PC-9 (cell line): ENCODE measurements at regions not wholly inside any gene's neighbourhood (a gene's known extent, or its start where the extent isn't known, plus 50 kb on each side); places are given as distances from the start of the nearest gene placed in this dataset.

Source experiments
- BruUV-seq: library from RNA; stranded (reverse); fragments of 400-500 nt; replicated peaks from 2 replicates; lab custom pipeline; 2021; lab: Mats Ljungman, UMichigan
- CTCF ChIA-PET: fragments of 300-600 bp; sonication (Branson Sonifier 250); formaldehyde crosslinking; loops from one replicate; lab custom pipeline; 2022; ENCODE audit warnings: antibody characterized with exemption; lab: Charles Lee
- POLR2A ChIA-PET: fragments of 300-600 bp; sonication (Branson Sonifier 250); formaldehyde crosslinking; loops from one replicate; lab custom pipeline; 2022; ENCODE audit warnings: antibody characterized with exemption; ENCODE audit not compliant: unreplicated experiment; lab: Charles Lee
- DNase-seq, 2 experiments: peaks; one replicate each; pipeline versions ENCODE4 v3.0.0 to v3.0.0-alpha.2; 2015 to 2022; ENCODE audit warnings: mixed read lengths in 1 of 2
- H2AFZ ChIP-seq: fragments of 200-600 bp; sonication (generic); 2 replicates; pipeline ENCODE4 v1.8.1; 2017; ENCODE audit warnings: antibody characterized with exemption
- H3F3A ChIP-seq: fragments of 200-600 bp; sonication (generic); 2 replicates; pipeline ENCODE4 v1.8.1; 2017; ENCODE audit warnings: antibody characterized with exemption, mild to moderate bottlenecking, low read depth; ENCODE audit not compliant: insufficient read depth
- H3K27ac ChIP-seq: fragments of 200-600 bp; sonication (generic); 2 replicates; pipeline ENCODE4 v1.6.1; 2016; ENCODE audit warnings: mixed run types
- H3K27me3 ChIP-seq: fragments of 200-600 bp; sonication (generic); 2 replicates; pipeline ENCODE4 v1.6.1; 2016; ENCODE audit warnings: low read depth, mixed run types; ENCODE audit not compliant: insufficient read depth
- H3K36me3 ChIP-seq: fragments of 200-600 bp; sonication (generic); 2 replicates; pipeline ENCODE4 v1.6.1; 2016; ENCODE audit warnings: low read depth, mixed run types
- H3K4me1 ChIP-seq: fragments of 200-600 bp; sonication (generic); replicated peaks from 2 replicates; pipeline ENCODE4 v1.6.1; 2016; ENCODE audit warnings: mixed run types; ENCODE audit not compliant: insufficient read depth
- H3K4me2 ChIP-seq: fragments of 200-600 bp; sonication (generic); 2 replicates; pipeline ENCODE4 v1.6.1; 2017; ENCODE audit warnings: mixed run types
- H3K4me3 ChIP-seq: fragments of 200-600 bp; sonication (generic); 2 replicates; pipeline ENCODE4 v1.6.1; 2016; ENCODE audit warnings: mixed run types
- H3K79me2 ChIP-seq: fragments of 200-600 bp; sonication (generic); 2 replicates; pipeline ENCODE4 v1.6.1; 2017; ENCODE audit warnings: low read depth, mixed run types
- H3K9me2 ChIP-seq: fragments of 200-600 bp; sonication (generic); 2 replicates; pipeline ENCODE4 v1.8.1; 2017; ENCODE audit warnings: mild to moderate bottlenecking; ENCODE audit not compliant: insufficient read depth
- H3K9me3 ChIP-seq: fragments of 200-600 bp; sonication (generic); 2 replicates; pipeline ENCODE4 v1.8.1; 2016; ENCODE audit warnings: low read depth; ENCODE audit not compliant: insufficient read depth
- H4K20me1 ChIP-seq: fragments of 200-600 bp; sonication (generic); 2 replicates; pipeline ENCODE4 v1.8.1; 2017; ENCODE audit not compliant: insufficient read depth
- EZH2 ChIP-seq: fragments of 200-600 bp; sonication (generic); IDR thresholded peaks from 2 replicates; pipeline ENCODE4 v1.8.0; 2017; ENCODE audit warnings: antibody characterized with exemption, low read depth
- intact Hi-C: fragments of 100-400 bp; cut with micrococcal nuclease; formaldehyde crosslinking; loops from one replicate; pipeline ENCODE4 v1.10.0; 2022; ENCODE audit not compliant: unreplicated experiment
- TF ChIP-seq, protein P1 (sequence below): fragments of 200-600 bp; sonication (generic); conservative IDR thresholded peaks from 2 replicates; pipeline ENCODE4 v1.6.1; 2017; ENCODE audit warnings: mixed run types, antibody characterized with exemption, mild to moderate bottlenecking, moderate library complexity

DNA sequence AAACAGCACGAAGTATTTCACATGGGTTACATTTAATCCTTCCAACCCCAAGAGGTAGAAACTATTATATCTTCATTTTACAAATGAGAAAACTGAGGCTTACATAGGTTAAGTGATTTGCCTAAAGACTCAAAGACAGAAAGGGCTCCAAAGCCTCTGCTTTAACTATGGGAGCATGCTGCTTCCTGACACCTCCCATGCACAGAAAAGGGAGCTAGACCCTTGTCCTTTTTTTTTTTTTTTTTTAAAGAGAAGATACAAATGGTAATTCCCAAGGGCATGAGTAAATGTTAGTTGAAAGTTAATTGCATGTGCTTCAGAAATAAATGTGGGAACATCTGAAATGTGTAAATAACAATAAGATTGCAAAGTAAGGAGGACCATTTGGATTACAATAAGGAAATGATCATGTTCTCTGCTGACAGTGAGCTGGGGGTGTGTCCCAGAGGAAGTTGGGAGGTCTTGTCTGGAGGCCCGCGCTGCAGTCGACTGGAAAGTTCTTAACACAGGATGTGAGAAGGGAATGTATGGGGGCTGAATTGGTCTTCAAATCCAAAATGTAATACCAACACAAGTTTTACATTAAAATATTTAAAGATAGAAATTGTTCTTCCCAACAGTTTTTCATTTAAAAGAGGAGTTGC, 500.3 kb downstream of the KLF12 start:
- ChIA-PET POLR2A (no interaction called here), CTCF (no interaction called here)
- no peaks in the 10 kb centered on the region for H3F3A ChIP-seq
- H3K4me2 ChIP-seq: no peak overlapping the region
- no peak overlapping the region for H3K4me3 ChIP-seq
- H4K20me1 ChIP-seq: no peaks in the 10 kb centered on the region
- no peaks in the 10 kb centered on the region for H3K9me3 ChIP-seq
- no peaks in the 10 kb centered on the region for H3K4me1 ChIP-seq
- no peaks in the 10 kb centered on the region for H3K27me3 ChIP-seq
- H3K79me2 ChIP-seq: no peaks in the 10 kb centered on the region
- TF ChIP-seq, protein P1, sequence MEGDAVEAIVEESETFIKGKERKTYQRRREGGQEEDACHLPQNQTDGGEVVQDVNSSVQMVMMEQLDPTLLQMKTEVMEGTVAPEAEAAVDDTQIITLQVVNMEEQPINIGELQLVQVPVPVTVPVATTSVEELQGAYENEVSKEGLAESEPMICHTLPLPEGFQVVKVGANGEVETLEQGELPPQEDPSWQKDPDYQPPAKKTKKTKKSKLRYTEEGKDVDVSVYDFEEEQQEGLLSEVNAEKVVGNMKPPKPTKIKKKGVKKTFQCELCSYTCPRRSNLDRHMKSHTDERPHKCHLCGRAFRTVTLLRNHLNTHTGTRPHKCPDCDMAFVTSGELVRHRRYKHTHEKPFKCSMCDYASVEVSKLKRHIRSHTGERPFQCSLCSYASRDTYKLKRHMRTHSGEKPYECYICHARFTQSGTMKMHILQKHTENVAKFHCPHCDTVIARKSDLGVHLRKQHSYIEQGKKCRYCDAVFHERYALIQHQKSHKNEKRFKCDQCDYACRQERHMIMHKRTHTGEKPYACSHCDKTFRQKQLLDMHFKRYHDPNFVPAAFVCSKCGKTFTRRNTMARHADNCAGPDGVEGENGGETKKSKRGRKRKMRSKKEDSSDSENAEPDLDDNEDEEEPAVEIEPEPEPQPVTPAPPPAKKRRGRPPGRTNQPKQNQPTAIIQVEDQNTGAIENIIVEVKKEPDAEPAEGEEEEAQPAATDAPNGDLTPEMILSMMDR: no peak
- no peak for TF ChIP-seq EZH2
- H3K27ac ChIP-seq: no peak overlapping the region
- intact Hi-C loops: no loop called here
- no peak overlapping the region for H2AFZ ChIP-seq
- no peak for DNase-seq
- H3K9me2 ChIP-seq: no peaks in the 10 kb centered on the region
- BruUV-seq: no TSS peak
- no peaks in the 10 kb centered on the region for H3K36me3 ChIP-seq

DNA sequence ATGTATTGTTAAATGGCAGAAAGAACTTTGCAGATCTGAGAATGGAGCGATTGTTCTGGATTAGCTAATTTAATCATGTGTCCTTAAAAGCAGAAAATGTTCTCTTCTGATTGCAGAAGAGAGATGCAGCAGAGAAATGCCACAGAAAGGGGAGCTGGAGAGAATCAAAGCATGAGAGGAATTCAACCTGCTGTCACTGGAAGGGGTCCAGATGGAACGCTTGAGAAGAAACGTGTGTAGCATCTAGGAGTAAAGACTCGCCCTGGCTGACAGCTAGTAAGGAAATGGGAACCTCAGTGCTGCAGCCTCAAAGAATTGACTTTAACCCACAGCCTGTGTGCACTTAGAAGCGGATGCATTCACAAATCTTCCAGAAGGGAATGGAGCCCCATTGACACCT, 502.8 kb downstream of the KLF12 start:
- Histone ChIP-seq H3K27ac (no peak overlapping the region), H3K9me3 (no peaks in the 10 kb centered on the region), H3K4me3 (no peak overlapping the region), H3K79me2 (no peaks in the 10 kb centered on the region), H3K4me2 (no peak overlapping the region), H3K9me2 (no peaks in the 10 kb centered on the region), H4K20me1 (no peaks in the 10 kb centered on the region), H2AFZ (no peak overlapping the region), H3K36me3 (no peaks in the 10 kb centered on the region), H3K4me1 (no peaks in the 10 kb centered on the region), H3K27me3 (no peaks in the 10 kb centered on the region), H3F3A (no peaks in the 10 kb centered on the region)
- TF ChIP-seq EZH2: no peak
- TF ChIP-seq, protein P1: no peak
- POLR2A ChIA-PET: no interaction called here
- BruUV-seq: no TSS peak
- no peak for DNase-seq
- intact Hi-C loops: no loop called here
- CTCF ChIA-PET: no interaction called here

DNA sequence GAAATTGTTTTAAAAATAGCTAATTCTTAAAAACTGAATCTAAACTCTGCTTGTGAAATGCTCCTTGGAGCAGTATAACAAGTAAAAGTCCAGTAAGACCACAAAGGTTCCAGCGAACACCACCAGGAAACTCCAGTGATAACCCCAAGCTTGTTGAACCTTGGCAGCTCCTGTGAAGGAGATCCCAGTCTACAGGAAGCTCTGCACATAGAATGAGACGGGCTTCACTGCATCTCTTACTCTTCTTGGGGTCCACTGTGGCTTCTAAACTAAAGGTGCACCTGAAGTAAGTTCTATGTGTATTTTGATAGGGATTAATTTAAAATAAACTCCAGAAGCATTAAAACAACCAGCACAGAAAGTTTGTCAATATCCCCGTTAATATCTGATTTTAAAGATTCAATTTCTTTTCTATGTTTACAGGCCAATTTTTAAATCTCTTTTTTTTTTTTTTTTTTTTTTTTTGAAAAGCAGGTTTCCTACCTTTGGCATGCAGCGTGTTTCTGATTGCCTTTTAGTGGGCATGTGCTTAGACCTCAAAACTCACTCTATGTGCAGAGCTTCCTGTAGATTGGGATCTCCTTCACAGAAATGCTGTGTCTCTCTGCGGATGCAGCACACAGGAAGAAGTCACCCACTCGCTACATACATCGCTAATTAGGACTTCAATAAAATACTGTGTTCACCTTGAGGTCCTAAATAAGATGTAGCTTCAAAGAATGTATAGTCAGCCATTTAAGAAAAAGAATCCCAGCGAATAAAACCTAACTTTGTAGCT, 508.5 kb downstream of the KLF12 start:
- no peaks in the 10 kb centered on the region for H3K4me1 ChIP-seq
- intact Hi-C loops: no loop called here
- no peak overlapping the region for H3K27ac ChIP-seq
- H3K9me2 ChIP-seq: no peaks in the 10 kb centered on the region
- no peaks in the 10 kb centered on the region for H3F3A ChIP-seq
- DNase-seq: no peak
- TF ChIP-seq, protein P1: no peak
- no peak overlapping the region for H2AFZ ChIP-seq
- H3K4me2 ChIP-seq: no peak overlapping the region
- H3K27me3 ChIP-seq: no peaks in the 10 kb centered on the region
- no TSS peak for BruUV-seq
- no peak overlapping the region for H3K4me3 ChIP-seq
- no peaks in the 10 kb centered on the region for H3K9me3 ChIP-seq
- no peaks in the 10 kb centered on the region for H3K79me2 ChIP-seq
- POLR2A ChIA-PET: no interaction called here
- CTCF ChIA-PET: no interaction called here
- no peaks in the 10 kb centered on the region for H3K36me3 ChIP-seq
- no peaks in the 10 kb centered on the region for H4K20me1 ChIP-seq
